Fibroblast of villous mesenchyme (primary cell): ENCODE measurements at regions not wholly inside any gene's neighbourhood (a gene's known extent, or its start where the extent isn't known, plus 50 kb on each side); places are given as distances from the start of the nearest gene placed in this dataset.
"Not testable (repeated sequence)": the region's sequence is repeated elsewhere in the genome, so short reads cannot be mapped to it uniquely, and the experiment has no call there.

Source experiments
- DNase-seq: peaks from one replicate; pipeline ENCODE4 v3.0.0-alpha.2; 2010; ENCODE audit warnings: low read depth
- H3K4me3 ChIP-seq: 2 replicates; pipeline ENCODE4 v1.5.1; 2011; ENCODE audit warnings: low read depth, mild to moderate bottlenecking, low read length
- TF ChIP-seq, protein P1 (sequence below): IDR thresholded peaks from 2 replicates; pipeline ENCODE4 v1.5.1; 2012; ENCODE audit warnings: low read depth, mild to moderate bottlenecking, low read length; ENCODE audit not compliant: insufficient read depth

DNA sequence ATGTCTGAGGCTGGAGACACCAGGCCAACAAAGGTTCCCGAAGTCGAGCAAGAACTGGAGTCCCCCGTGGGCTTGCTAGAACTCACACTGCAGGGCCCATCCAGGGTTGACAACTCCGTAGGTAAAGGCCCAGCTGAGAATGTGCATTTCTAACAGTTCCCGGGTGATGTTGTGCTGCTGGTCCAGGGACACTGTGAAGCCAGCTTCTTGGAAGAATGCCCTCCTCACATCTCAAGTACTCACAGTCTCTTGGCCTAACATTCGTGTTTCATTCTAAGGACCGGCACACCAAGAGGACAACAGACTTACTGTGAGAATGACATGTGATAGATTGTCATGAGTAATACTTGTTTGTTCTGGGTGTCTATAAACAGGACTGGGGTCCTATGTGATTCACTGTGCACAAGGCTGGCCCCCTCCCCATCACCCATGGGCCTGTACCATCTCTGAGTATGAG is 682.3 kb upstream of the IGFBP3 start:
- DNase-seq, result no peak
- no peak overlapping the region for H3K4me3 ChIP-seq
- TF ChIP-seq, protein P1, sequence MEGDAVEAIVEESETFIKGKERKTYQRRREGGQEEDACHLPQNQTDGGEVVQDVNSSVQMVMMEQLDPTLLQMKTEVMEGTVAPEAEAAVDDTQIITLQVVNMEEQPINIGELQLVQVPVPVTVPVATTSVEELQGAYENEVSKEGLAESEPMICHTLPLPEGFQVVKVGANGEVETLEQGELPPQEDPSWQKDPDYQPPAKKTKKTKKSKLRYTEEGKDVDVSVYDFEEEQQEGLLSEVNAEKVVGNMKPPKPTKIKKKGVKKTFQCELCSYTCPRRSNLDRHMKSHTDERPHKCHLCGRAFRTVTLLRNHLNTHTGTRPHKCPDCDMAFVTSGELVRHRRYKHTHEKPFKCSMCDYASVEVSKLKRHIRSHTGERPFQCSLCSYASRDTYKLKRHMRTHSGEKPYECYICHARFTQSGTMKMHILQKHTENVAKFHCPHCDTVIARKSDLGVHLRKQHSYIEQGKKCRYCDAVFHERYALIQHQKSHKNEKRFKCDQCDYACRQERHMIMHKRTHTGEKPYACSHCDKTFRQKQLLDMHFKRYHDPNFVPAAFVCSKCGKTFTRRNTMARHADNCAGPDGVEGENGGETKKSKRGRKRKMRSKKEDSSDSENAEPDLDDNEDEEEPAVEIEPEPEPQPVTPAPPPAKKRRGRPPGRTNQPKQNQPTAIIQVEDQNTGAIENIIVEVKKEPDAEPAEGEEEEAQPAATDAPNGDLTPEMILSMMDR, result no peak

DNA sequence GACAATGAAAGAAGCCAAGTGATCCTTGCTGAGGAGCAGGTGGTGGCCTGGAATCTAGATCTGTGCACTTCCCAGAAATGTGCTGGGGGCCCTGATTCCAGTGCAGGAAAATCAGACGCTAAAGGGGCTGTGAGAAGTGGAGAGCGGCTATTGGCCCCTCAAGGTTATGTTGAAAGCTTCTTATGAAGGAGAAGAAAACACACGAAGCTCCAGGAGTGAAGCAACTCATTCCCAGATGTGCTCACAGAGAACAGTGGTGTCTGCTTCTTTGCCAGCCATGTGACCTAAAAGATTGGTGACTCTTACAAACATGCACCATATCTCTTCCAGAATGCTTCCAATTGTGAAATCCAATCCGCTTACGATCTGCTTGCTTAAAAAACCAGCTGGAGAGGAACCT is 679.3 kb upstream of the IGFBP3 start:
- TF ChIP-seq, protein P1, result no peak
- DNase-seq, result peak; percentile 95
- H3K4me3 ChIP-seq, result no peak overlapping the region

DNA sequence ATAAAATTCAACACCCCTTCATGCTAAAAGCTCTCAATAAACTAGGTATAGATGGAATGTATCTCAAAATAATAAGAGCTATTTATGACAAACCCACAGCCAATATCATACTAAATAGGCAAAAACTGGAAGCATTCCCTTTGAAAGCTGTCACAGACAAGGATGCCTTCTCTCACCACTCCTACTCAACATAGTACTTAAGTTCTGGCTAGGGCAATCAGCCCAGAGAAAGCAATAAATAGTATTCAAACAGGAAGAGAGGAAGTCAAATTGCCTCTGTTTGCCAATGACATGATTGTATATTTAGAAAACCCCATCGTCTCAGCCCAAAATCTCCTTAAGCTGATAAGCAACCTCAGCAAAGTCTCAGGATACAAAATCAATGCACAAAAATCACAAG is 673.8 kb upstream of the IGFBP3 start:
- DNase-seq, result not testable (repeated sequence)

DNA sequence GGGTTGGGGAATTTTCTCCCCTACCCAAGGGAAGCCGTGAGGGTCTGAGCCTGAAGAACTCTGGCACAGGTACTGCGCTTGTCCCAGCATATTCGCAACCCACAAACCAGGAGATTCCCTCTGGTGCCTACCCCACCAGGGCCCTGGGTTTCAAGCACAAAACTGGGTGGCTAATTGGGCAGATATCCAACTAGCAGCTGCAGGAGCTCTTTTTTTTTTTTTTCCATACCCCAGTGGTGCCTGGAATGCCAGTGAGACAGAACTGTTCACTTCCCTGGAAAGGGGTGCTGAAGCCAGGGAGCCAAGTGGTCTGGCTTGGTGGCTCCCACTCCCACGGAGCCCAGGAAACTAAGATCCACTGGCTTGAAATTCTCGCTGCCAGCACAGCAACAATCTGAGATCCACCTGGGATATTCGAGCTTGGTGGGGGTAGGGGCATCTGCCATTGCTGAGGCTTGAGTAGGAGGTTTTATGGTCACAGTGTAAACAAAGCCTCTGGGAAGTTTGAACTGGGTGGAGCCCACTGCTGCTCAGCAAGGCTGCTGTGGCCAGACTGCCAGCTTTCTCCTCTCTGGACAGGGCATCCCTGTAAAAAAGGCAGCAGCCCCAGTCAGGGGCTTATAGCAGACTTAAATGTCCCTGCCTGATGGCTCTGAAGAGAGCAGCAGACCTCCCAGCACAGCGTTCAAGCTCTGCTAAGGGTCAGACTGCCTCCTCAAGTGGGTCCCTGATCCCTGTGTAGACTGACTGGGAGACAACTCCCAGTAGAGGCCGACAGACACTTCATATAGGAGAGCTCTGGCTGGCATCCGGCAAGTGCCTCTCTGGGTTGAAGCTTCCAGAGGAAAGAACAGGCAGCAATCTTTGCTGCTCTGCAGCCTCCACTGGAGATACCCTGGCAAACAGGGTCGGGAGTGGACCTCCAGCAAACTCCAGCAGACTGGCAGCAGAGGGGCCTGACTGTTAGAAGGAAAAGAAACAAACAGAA is 670.1 kb upstream of the IGFBP3 start:
- DNase-seq, result peak; percentile 65
- not testable (repeated sequence) for H3K4me3 ChIP-seq

More for the DNA sequence above, 673.8 kb upstream of the IGFBP3 start:
- not testable (repeated sequence) for H3K4me3 ChIP-seq

DNA sequence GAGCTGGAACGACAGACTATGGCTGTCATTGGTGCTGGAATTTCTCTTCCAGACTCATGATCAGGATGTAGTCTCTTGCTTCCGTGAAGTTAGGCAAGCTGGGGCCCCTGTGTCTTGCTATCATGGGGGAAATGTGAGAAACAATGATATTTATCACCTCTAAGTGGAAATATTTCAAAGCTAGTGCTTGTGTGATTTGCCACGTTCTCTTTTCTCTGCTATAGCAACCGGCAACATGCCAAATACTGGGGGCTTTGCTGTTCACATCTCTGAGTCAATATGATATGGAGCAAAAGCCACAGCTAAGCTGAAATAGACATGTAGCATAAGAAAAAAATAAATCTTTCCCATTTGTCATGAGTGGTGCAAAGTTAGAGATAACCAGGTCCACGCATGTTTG is 668.2 kb upstream of the IGFBP3 start:
- peak; percentile 58 for DNase-seq
- H3K4me3 ChIP-seq, result no peak overlapping the region
- TF ChIP-seq, protein P1, result no peak

DNA sequence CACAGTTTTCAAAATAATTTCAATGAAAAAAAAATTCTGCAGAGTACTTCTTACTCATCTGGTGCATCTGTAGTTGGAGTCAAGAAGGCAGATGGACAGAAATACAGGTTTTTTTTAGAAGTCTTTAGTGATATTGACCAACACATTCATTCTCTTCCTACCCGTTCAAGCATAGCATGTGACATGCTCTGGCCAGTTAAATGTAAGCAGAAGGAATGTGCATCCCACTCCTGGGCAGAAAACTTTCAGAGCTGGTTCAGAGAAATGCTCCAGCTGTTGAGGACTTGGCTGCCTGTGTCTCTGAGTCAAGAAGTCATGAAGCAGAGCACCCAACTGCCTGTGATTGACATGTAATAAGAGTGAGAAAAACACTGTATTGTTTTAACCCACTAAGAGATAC is 665.3 kb upstream of the IGFBP3 start:
- no peak overlapping the region for H3K4me3 ChIP-seq
- TF ChIP-seq, protein P1, result no peak
- DNase-seq, result no peak

DNA sequence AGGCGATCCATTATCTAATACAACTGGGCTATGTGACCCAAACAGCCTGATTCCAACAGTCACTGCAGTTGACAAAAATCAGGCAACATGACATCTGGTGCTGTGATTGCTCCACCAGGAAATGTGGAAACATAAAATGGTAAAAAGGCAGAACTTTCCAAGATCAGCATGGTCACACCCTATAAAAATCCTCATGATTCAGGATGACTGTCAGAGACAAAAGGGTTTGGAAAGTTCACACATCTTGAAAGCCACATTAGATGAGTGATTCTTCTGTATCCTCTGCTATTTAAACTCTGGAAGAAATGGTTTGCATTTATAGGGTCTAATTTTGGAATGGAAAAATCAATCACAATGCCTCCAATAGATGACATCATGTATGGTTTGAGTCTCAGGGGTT is 662.6 kb upstream of the IGFBP3 start:
- peak; percentile 80 for DNase-seq
- no peak overlapping the region for H3K4me3 ChIP-seq
- TF ChIP-seq, protein P1, result no peak

DNA sequence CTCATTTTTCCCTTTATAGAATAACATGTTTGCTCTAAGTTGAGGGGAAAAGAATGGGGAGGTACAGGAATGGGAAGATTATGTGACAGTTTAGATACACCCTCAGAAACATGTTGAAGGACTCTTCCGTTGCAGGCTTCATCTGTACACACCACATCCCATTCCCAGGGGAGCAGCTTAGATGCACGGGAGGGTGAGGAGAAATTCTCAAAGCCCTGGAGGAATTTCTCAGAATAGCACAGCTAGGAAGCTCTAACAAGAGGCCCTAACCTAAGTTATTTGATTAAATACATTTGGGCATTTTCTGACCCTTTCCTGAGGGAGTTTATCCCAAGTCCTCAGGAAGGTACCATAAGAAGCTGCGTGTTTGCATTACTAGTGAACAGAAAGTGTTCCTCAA is 660.2 kb upstream of the IGFBP3 start:
- DNase-seq, result no peak
- H3K4me3 ChIP-seq, result no peak overlapping the region
- TF ChIP-seq, protein P1, result no peak
